ENCODE measurements at regions not wholly inside any gene's neighbourhood (a gene's known extent, or its start where the extent isn't known, plus 50 kb on each side); places are given as distances from the start of the nearest gene placed in this dataset.

DNA sequence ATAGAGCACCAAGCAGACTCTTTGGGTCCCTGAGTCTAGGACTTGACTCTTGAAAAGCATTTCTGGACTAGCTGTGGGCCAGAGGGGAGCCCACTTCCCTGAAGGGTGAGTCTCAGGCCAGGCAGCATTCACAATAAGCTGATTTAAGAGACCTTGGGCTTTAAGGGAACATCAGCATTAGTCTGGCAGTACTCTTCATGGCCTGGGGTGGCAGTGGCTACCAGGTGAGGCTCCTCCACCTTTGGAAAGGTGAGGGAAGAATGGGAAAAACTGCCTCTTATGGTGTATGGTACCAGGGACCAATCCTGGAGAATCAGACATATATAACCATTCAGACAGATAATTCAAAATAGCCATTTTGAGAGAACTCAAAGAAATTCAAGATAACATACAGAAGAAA, 599.9 kb upstream of the POU3F3 start:
- no peak for TF ChIP-seq EZH2phosphoT487 (IDR thresholded peaks at IDR 0.05; ENCODE audit: borderline replicate concordance)
- no peak for TF ChIP-seq CTCF (IDR thresholded peaks at IDR 0.05 in 2 of 3, conservative IDR thresholded peaks at IDR 0.05 in 1 of 3; ENCODE audit: borderline replicate concordance in 1 of 3, insufficient read depth in 1 of 3, low read depth in 2 of 3, low read length in 2 of 3)
- TF ChIP-seq CEBPB (IDR thresholded peaks at IDR 0.05; ENCODE audit: low read depth) = no peak
- TF ChIP-seq RAD21 (IDR thresholded peaks at IDR 0.05; ENCODE audit: low read depth) = no peak
- TF ChIP-seq POLR2AphosphoS5 (IDR thresholded peaks at IDR 0.05; ENCODE audit: low read depth, low read length) = no peak
- TF ChIP-seq POLR2A (IDR thresholded peaks at IDR 0.05; ENCODE audit: borderline replicate concordance, extremely low read depth, insufficient read depth, insufficient read length) = no peak
